Endothelial cell of umbilical vein (primary cell): ENCODE measurements at regions not wholly inside any gene's neighbourhood (a gene's known extent, or its start where the extent isn't known, plus 50 kb on each side); places are given as distances from the start of the nearest gene placed in this dataset.

Source experiments
- BruUV-seq: library from RNA; stranded (reverse); fragments of 400-500 nt; replicated peaks from 2 replicates; lab custom pipeline; 2021; lab: Mats Ljungman, UMichigan
- CTCF ChIA-PET: fragments of 300-600, 350-600 bp; sonication (Branson Sonifier 250); formaldehyde crosslinking; loops from one replicate; lab custom pipeline; 2021; ENCODE audit warnings: antibody characterized with exemption, inconsistent platforms; lab: Charles Lee
- POLR2A ChIA-PET: fragments of 300-600, 350-600 bp; sonication (Branson Sonifier 250); formaldehyde crosslinking; loops from one replicate; lab custom pipeline; 2021; ENCODE audit warnings: antibody characterized with exemption, inconsistent platforms; lab: Charles Lee
- DNase-seq: peaks from one replicate; pipeline ENCODE4 v3.0.0-alpha.2; 2011; ENCODE audit warnings: low read depth, low spot score
- FAIRE-seq: peaks from 2 replicates; lab custom pipeline; 2011; peaks lifted over from hg19 to GRCh38; lab: Jason Lieb, UNC
- H2AFZ ChIP-seq: 2 replicates; pipeline ENCODE4 v1.6.0; 2012; ENCODE audit warnings: low read depth, low read length, control low read depth, inconsistent platforms
- H3K27ac ChIP-seq: 2 replicates; pipeline ENCODE4 v1.5.1; 2011; ENCODE audit warnings: low read depth, mild to moderate bottlenecking, control low read depth, low read length, moderate library complexity; ENCODE audit not compliant: insufficient read depth
- H3K27me3 ChIP-seq, 2 experiments: 2 replicates each; pipeline versions ENCODE4 v1.6.0 to v1.6.1; 2011; ENCODE audit warnings: low read length in 2 of 2, mixed read lengths in 1 of 2; ENCODE audit not compliant: control insufficient read depth in 2 of 2, insufficient read depth in 2 of 2
- H3K36me3 ChIP-seq, 2 experiments: 2 replicates in 1 of 2; 3 replicates in 1 of 2; pipeline ENCODE4 v1.5.1; 2011; ENCODE audit warnings: low read length in 2 of 2, mild to moderate bottlenecking in 1 of 2, moderate library complexity in 1 of 2; ENCODE audit not compliant: control insufficient read depth in 2 of 2, insufficient read depth in 2 of 2; ENCODE audit errors: extremely low read depth in 1 of 2
- H3K4me1 ChIP-seq: 3 replicates; pipeline ENCODE4 v1.5.1; 2011; ENCODE audit warnings: mild to moderate bottlenecking, low read length; ENCODE audit not compliant: control insufficient read depth, insufficient read depth; ENCODE audit errors: extremely low read depth
- H3K4me2 ChIP-seq: 2 replicates; pipeline ENCODE4 v1.6.1; 2011; ENCODE audit warnings: low read length, control low read depth, mixed read lengths; ENCODE audit not compliant: insufficient read depth
- H3K4me3 ChIP-seq, 3 experiments: fragments of 200-600 bp in 1 of 3; sonication (generic), shearing (Covaris generic) in 1 of 3; replicated peaks in 1 of 3; 2 replicates each; pipeline ENCODE4 v1.5.1; 2011 to 2016; ENCODE audit warnings: control low read depth in 3 of 3, low read length in 3 of 3, mild to moderate bottlenecking in 2 of 3, inconsistent platforms in 1 of 3, low read depth in 1 of 3, moderate library complexity in 1 of 3; ENCODE audit not compliant: insufficient read depth in 1 of 3
- H3K79me2 ChIP-seq: 2 replicates; pipeline ENCODE4 v1.6.0; 2012; ENCODE audit warnings: low read length, inconsistent platforms; ENCODE audit not compliant: control insufficient read depth, insufficient read depth
- H3K9ac ChIP-seq: replicated peaks from 2 replicates; pipeline ENCODE3; 2011; ENCODE audit warnings: low read length, control low read depth; ENCODE audit not compliant: insufficient read depth; ENCODE audit errors: extremely low read depth
- H3K9me1 ChIP-seq: replicated peaks from 3 replicates; pipeline ENCODE4 v1.6.0; 2011; ENCODE audit warnings: mild to moderate bottlenecking, low read length; ENCODE audit not compliant: control insufficient read depth, insufficient read depth; ENCODE audit errors: extremely low read depth
- H3K9me3 ChIP-seq: replicated peaks from 2 replicates; pipeline ENCODE4 v1.5.1; 2012; ENCODE audit warnings: low read length, inconsistent platforms; ENCODE audit not compliant: control insufficient read depth, insufficient read depth
- H4K20me1 ChIP-seq: replicated peaks from 2 replicates; pipeline ENCODE3; 2011; ENCODE audit warnings: mild to moderate bottlenecking, low read length; ENCODE audit not compliant: control insufficient read depth, insufficient read depth; ENCODE audit errors: extremely low read depth
- EZH2 ChIP-seq: IDR thresholded peaks from 2 replicates; pipeline ENCODE4 v1.6.1; 2012; ENCODE audit warnings: borderline replicate concordance, low read depth, mild to moderate bottlenecking, moderate library complexity, low read length, inconsistent platforms; ENCODE audit not compliant: severe bottlenecking
- FOS ChIP-seq: IDR thresholded peaks from 2 replicates; pipeline ENCODE4 v1.6.1; 2011; ENCODE audit warnings: mild to moderate bottlenecking, low read length, moderate library complexity, borderline replicate concordance; ENCODE audit not compliant: insufficient read depth
- GATA2 ChIP-seq: IDR thresholded peaks from 2 replicates; pipeline ENCODE4 v1.7.0; 2011; ENCODE audit warnings: low read depth, mild to moderate bottlenecking, moderate library complexity, mixed read lengths, low read length; ENCODE audit not compliant: insufficient read length, insufficient read depth
- JUN ChIP-seq: IDR thresholded peaks from 2 replicates; pipeline ENCODE4 v1.6.1; 2011; ENCODE audit warnings: borderline replicate concordance, low read depth; ENCODE audit not compliant: insufficient read length, insufficient read depth
- MYC ChIP-seq: IDR thresholded peaks from one replicate; pipeline ENCODE4 v1.6.1; 2011; ENCODE audit warnings: mild to moderate bottlenecking, low read depth, low read length
- POLR2A ChIP-seq: IDR thresholded peaks from 2 replicates; pipeline ENCODE4 v1.6.1; 2012; ENCODE audit warnings: low read depth, mild to moderate bottlenecking, control low read depth, low read length
- POLR2AphosphoS5 ChIP-seq: IDR thresholded peaks from 2 replicates; pipeline ENCODE4 v1.6.1; 2012; ENCODE audit warnings: low read depth, mild to moderate bottlenecking, control low read depth, low read length, moderate library complexity; ENCODE audit not compliant: insufficient read depth
- dilution Hi-C: fragments of 300-500 bp; cut with MboI; formaldehyde crosslinking; loops from one replicate; pipeline ENCODE4 v1.15.0; 2019; ENCODE audit warnings: low sequenced_read_pairs; ENCODE audit not compliant: extremely low pct_ligation_motif_present
- intact Hi-C: fragments of 100-400 bp; cut with micrococcal nuclease; formaldehyde crosslinking; loops from one replicate; pipeline ENCODE4 v1.10.0; 2022
- TF ChIP-seq, protein P1 (sequence below), 2 donors: IDR thresholded peaks; 1 replicate in 1 of 2; 2 replicates in 1 of 2; pipeline ENCODE4 v1.5.1; 2011; ENCODE audit warnings: low read length in 2 of 2, mild to moderate bottlenecking in 2 of 2, moderate library complexity in 2 of 2, control low read depth in 1 of 2, inconsistent platforms in 1 of 2, low read depth in 1 of 2; ENCODE audit not compliant: insufficient read depth in 1 of 2; ENCODE audit errors: extremely low read depth in 1 of 2
- TF ChIP-seq, protein P2 (sequence below): IDR thresholded peaks from 2 replicates; pipeline ENCODE4 v1.6.1; 2011; ENCODE audit not compliant: insufficient read depth, insufficient read length

DNA sequence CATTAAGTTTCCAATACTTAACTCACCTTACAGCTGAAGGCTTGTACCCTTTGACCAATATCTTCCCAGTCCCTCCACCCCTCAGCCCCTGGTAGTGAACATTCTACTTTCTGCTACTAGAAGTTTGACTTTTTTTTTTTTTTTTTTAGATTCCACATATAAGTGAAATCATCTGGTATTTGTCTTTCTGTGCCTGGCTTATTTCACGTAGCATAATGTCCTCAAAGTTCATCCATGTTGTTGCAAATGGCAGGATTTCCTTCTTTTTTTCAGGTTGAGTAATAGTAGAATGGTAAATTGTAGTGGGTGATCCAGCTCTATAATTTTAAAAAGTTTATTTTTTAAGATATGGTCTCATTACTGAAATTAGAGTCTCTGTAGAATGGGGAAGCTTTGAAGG, 316.0 kb downstream of the MTX2 start:
- H3K4me3 ChIP-seq, result no peak overlapping the region
- no peaks in the 10 kb centered on the region for H3K79me2 ChIP-seq
- peaks cover 34% of the 10 kb centered on the region for H3K4me1 ChIP-seq
- FAIRE-seq (no peak), DNase-seq (no peak)
- H2AFZ ChIP-seq, result no peak overlapping the region
- no peak overlapping the region for H3K4me2 ChIP-seq
- ChIA-PET CTCF (interaction anchor here (0.7 to 2.1 kb wide), 5 partner anchors 12 to 130 kb away, joined by 3 to 10 read pairs (median 5); no protein-coding TSS in a partner anchor), POLR2A (no interaction called here)
- TF ChIP-seq FOS, result no peak
- TF ChIP-seq, protein P1, sequence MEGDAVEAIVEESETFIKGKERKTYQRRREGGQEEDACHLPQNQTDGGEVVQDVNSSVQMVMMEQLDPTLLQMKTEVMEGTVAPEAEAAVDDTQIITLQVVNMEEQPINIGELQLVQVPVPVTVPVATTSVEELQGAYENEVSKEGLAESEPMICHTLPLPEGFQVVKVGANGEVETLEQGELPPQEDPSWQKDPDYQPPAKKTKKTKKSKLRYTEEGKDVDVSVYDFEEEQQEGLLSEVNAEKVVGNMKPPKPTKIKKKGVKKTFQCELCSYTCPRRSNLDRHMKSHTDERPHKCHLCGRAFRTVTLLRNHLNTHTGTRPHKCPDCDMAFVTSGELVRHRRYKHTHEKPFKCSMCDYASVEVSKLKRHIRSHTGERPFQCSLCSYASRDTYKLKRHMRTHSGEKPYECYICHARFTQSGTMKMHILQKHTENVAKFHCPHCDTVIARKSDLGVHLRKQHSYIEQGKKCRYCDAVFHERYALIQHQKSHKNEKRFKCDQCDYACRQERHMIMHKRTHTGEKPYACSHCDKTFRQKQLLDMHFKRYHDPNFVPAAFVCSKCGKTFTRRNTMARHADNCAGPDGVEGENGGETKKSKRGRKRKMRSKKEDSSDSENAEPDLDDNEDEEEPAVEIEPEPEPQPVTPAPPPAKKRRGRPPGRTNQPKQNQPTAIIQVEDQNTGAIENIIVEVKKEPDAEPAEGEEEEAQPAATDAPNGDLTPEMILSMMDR (IDR thresholded peaks at IDR 0.05; ENCODE audit: extremely low read depth in 1 of 2, insufficient read depth in 1 of 2, low read depth in 1 of 2, low read length in 2 of 2), result no peak
- no peak for TF ChIP-seq JUN
- TF ChIP-seq POLR2AphosphoS5, result no peak
- TF ChIP-seq EZH2, result no peak
- no peak for TF ChIP-seq GATA2
- no peak for TF ChIP-seq POLR2A
- TF ChIP-seq, protein P2, sequence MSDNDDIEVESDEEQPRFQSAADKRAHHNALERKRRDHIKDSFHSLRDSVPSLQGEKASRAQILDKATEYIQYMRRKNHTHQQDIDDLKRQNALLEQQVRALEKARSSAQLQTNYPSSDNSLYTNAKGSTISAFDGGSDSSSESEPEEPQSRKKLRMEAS, result no peak
- TF ChIP-seq MYC, result no peak
- H3K27ac ChIP-seq, result no peak overlapping the region
- H3K9me3 ChIP-seq, result no peaks in the 10 kb centered on the region
- no peak overlapping the region for H3K9ac ChIP-seq
- H3K9me1 ChIP-seq, result no peaks in the 10 kb centered on the region
- dilution Hi-C loops (no loop called here), intact Hi-C loops (no loop called here)
- no peaks in the 10 kb centered on the region for H3K36me3 ChIP-seq
- no TSS peak for BruUV-seq
- H4K20me1 ChIP-seq, result no peaks in the 10 kb centered on the region
- H3K27me3 ChIP-seq, result no peaks in the 10 kb centered on the region
